Stimulated activated CD8-positive, alpha-beta memory T cell treated with anti-CD3 and anti-CD28 coated beads, Interleukin-4, amount 100 ng/mL, for 4 hours (primary cell): ENCODE measurements at regions not wholly inside any gene's neighbourhood (a gene's known extent, or its start where the extent isn't known, plus 50 kb on each side); places are given as distances from the start of the nearest gene placed in this dataset.

Source experiments
- DNase-seq, 2 donors: peaks; one replicate each; pipeline ENCODE4 v3.0.0-alpha.2; 2020; ENCODE audit warnings: low read depth in 2 of 2, low spot score in 1 of 2

- DNase-seq = no peak
Observed at GRCh38 chrX:9341291-9342201, 123.3 kb upstream of the TBL1X start.

- no peak for DNase-seq
Observed at GRCh38 chrX:9342561-9343051, 122.3 kb upstream of the TBL1X start.

GRCh38 chrX:9343971-9344370 lies 120.9 kb upstream of the TBL1X start:
- no peak for DNase-seq

- no peak for DNase-seq
Observed at GRCh38 chrX:9345957-9346356, 118.9 kb upstream of the TBL1X start.

- DNase-seq = no peak
Observed at GRCh38 chrX:9349572-9350494, 115.0 kb upstream of the TBL1X start.

- no peak for DNase-seq
Observed at GRCh38 chrX:9351126-9351525, 113.7 kb upstream of the TBL1X start.

GRCh38 chrX:9352243-9352642 lies 112.6 kb upstream of the TBL1X start:
- no peak for DNase-seq

- no peak for DNase-seq
Observed at GRCh38 chrX:9352694-9353411, 112.0 kb upstream of the TBL1X start.

GRCh38 chrX:9354918-9355317 lies 109.9 kb upstream of the TBL1X start:
- DNase-seq = no peak

- DNase-seq = no peak
Observed at GRCh38 chrX:9355739-9356138, 109.1 kb upstream of the TBL1X start.

- no peak for DNase-seq
Observed at GRCh38 chrX:9356846-9357245, 108.0 kb upstream of the TBL1X start.

GRCh38 chrX:9357518-9358114 lies 107.2 kb upstream of the TBL1X start:
- no peak for DNase-seq

- DNase-seq = no peak
Observed at GRCh38 chrX:9362363-9362928, 102.4 kb upstream of the TBL1X start.

- DNase-seq = no peak
Observed at GRCh38 chrX:9367421-9367820, 97.4 kb upstream of the TBL1X start.

GRCh38 chrX:9368262-9368661 lies 96.6 kb upstream of the TBL1X start:
- no peak for DNase-seq

- DNase-seq = no peak
Observed at GRCh38 chrX:9369802-9370291, 95.0 kb upstream of the TBL1X start.

GRCh38 chrX:9370893-9371292 lies 94.0 kb upstream of the TBL1X start:
- no peak for DNase-seq

- no peak for DNase-seq
Observed at GRCh38 chrX:9372866-9373265, 92.0 kb upstream of the TBL1X start.

GRCh38 chrX:9373789-9374188 lies 91.1 kb upstream of the TBL1X start:
- no peak for DNase-seq

- DNase-seq = no peak
Observed at GRCh38 chrX:9374555-9374954, 90.3 kb upstream of the TBL1X start.
